Pulmonary artery endothelial cell (primary cell): ENCODE measurements at regions not wholly inside any gene's neighbourhood (a gene's known extent, or its start where the extent isn't known, plus 50 kb on each side); places are given as distances from the start of the nearest gene placed in this dataset.
"Not testable (repeated sequence)": the region's sequence is repeated elsewhere in the genome, so short reads cannot be mapped to it uniquely, and the experiment has no call there.

Experiments
- DNase-seq: peaks from one replicate; pipeline ENCODE4 v3.0.0-alpha.2; 2011; ENCODE audit warnings: low read depth, low spot score

GRCh38 chr21:27917966-27918365 lies 951.1 kb upstream of the ADAMTS5 start:
- not testable (repeated sequence) for DNase-seq

- DNase-seq: not testable (repeated sequence)
These were observed 949.4 kb upstream of the ADAMTS5 start for GRCh38 chr21:27916326-27916725.

- DNase-seq: not testable (repeated sequence)
These were observed 945.2 kb upstream of the ADAMTS5 start for GRCh38 chr21:27912133-27912532.

GRCh38 chr21:27909487-27909886 lies 942.6 kb upstream of the ADAMTS5 start:
- not testable (repeated sequence) for DNase-seq

- DNase-seq: not testable (repeated sequence)
These were observed 941.9 kb upstream of the ADAMTS5 start for GRCh38 chr21:27908816-27909215.

- not testable (repeated sequence) for DNase-seq
These were observed 936.0 kb upstream of the ADAMTS5 start for GRCh38 chr21:27902904-27903303.

- not testable (repeated sequence) for DNase-seq
These were observed 926.7 kb upstream of the ADAMTS5 start for GRCh38 chr21:27893619-27894018.

GRCh38 chr21:27891495-27891894 lies 924.6 kb upstream of the ADAMTS5 start:
- DNase-seq: not testable (repeated sequence)

GRCh38 chr21:27887808-27888455 lies 921.0 kb upstream of the ADAMTS5 start:
- not testable (repeated sequence) for DNase-seq

- no peak for DNase-seq
These were observed 918.4 kb upstream of the ADAMTS5 start for GRCh38 chr21:27885296-27885711.

GRCh38 chr21:27881331-27881730 lies 914.4 kb upstream of the ADAMTS5 start:
- DNase-seq: not testable (repeated sequence)

- DNase-seq: not testable (repeated sequence)
These were observed 905.5 kb upstream of the ADAMTS5 start for GRCh38 chr21:27872411-27872810.

- DNase-seq: not testable (repeated sequence)
These were observed 903.9 kb upstream of the ADAMTS5 start for GRCh38 chr21:27870755-27871154.

GRCh38 chr21:27860314-27860955 lies 893.5 kb upstream of the ADAMTS5 start:
- DNase-seq: not testable (repeated sequence)

GRCh38 chr21:27858053-27858825 lies 891.4 kb upstream of the ADAMTS5 start:
- not testable (repeated sequence) for DNase-seq

GRCh38 chr21:27856988-27857387 lies 890.1 kb upstream of the ADAMTS5 start:
- DNase-seq: not testable (repeated sequence)

- DNase-seq: no peak
These were observed 874.3 kb upstream of the ADAMTS5 start for GRCh38 chr21:27841084-27841672.

GRCh38 chr21:27840262-27840661 lies 873.4 kb upstream of the ADAMTS5 start:
- no peak for DNase-seq

- no peak for DNase-seq
These were observed 872.7 kb upstream of the ADAMTS5 start for GRCh38 chr21:27839512-27840115.

GRCh38 chr21:27838573-27838972 lies 871.7 kb upstream of the ADAMTS5 start:
- DNase-seq: no peak

GRCh38 chr21:27837936-27838335 lies 871.0 kb upstream of the ADAMTS5 start:
- no peak for DNase-seq
